Prostate gland (tissue), 2 donors: ENCODE measurements at regions not wholly inside any gene's neighbourhood (a gene's known extent, or its start where the extent isn't known, plus 50 kb on each side); places are given as distances from the start of the nearest gene placed in this dataset.

Experiments used
- DNase-seq: peaks from one replicate; pipeline ENCODE4 v3.0.0-alpha.2; 2019; ENCODE audit warnings: low spot score
- H3K27ac ChIP-seq, 2 donors: fragments of 200-600 bp; sonication (generic); 2 replicates each; pipeline ENCODE4 v1.5.1; 2017 to 2019
- H3K27me3 ChIP-seq: fragments of 200-600 bp; sonication (generic); replicated peaks from 2 replicates; pipeline ENCODE4 v1.5.1; 2019; ENCODE audit not compliant: insufficient read depth
- H3K36me3 ChIP-seq, 2 donors: fragments of 200-600 bp; sonication (generic); 1 replicate in 1 of 2; 2 replicates in 1 of 2; pipeline versions ENCODE4 v1.5.1 to v1.8.1; 2017 to 2019
- H3K4me1 ChIP-seq: fragments of 200-600 bp; sonication (generic); replicated peaks from 2 replicates; pipeline ENCODE4 v1.5.1; 2019
- H3K4me3 ChIP-seq, 2 donors: fragments of 200-600 bp; sonication (generic); 2 replicates each; pipeline ENCODE4 v1.5.1; 2017 to 2019
- H3K9me3 ChIP-seq: fragments of 200-600 bp; sonication (generic); 2 replicates; pipeline ENCODE4 v1.5.1; 2017
- CTCF ChIP-seq, 4 experiments: fragments of 200-600 bp in 2 of 4; fragments of 450-650 bp in 2 of 4; sonication (generic) in 2 of 4; IDR thresholded peaks; 1 replicate in 3 of 4; 2 replicates in 1 of 4; pipeline ENCODE4 v1.5.1; 2016 to 2019; ENCODE audit warnings: antibody characterized with exemption in 4 of 4, mild to moderate bottlenecking in 2 of 4, moderate library complexity in 2 of 4
- POLR2A ChIP-seq: fragments of 450-650 bp; IDR thresholded peaks from one replicate; pipeline ENCODE4 v1.6.1; 2016; ENCODE audit warnings: antibody characterized with exemption, mild to moderate bottlenecking
- POLR2AphosphoS5 ChIP-seq: sonication (generic); formaldehyde crosslinking; IDR thresholded peaks from one replicate; pipeline ENCODE4 v1.6.1; 2017; ENCODE audit warnings: antibody characterized with exemption
- WGBS: methylation state at CpG from one replicate; pipeline ENCODE4 v1.1.5; 2018; 5-methylcytosine and 5-hydroxymethylcytosine counted together
- intact Hi-C: fragments of 100-400 bp; cut with DNase I; formaldehyde crosslinking; loops from one replicate; pipeline ENCODE4 v1.14.2; 2022

- H3K9me3 ChIP-seq = no peaks in the 10 kb centered on the region
- no peaks in the 10 kb centered on the region for H3K4me1 ChIP-seq
- H3K27me3 ChIP-seq = no peaks in the 10 kb centered on the region
- intact Hi-C loops = no loop called here
- DNase-seq = no peak
- no peaks in the 10 kb centered on the region for H3K36me3 ChIP-seq
- 27% methylated on average over 4 of the region's 4 CpGs for whole genome bisulfite sequencing
- no peak overlapping the region for H3K27ac ChIP-seq
- H3K4me3 ChIP-seq = no peak overlapping the region
- TF ChIP-seq CTCF (IDR thresholded peaks at IDR 0.05) = no peak
- TF ChIP-seq POLR2AphosphoS5 = peak; percentile 51
- TF ChIP-seq POLR2A = no peak
Measured at GRCh38 chr5:60453186-60453976, 246.6 kb downstream of the DEPDC1B start.

GRCh38 chr5:60448600-60448999, 251.4 kb downstream of the DEPDC1B start:
- no peaks in the 10 kb centered on the region for H3K4me1 ChIP-seq
- no peaks in the 10 kb centered on the region for H3K9me3 ChIP-seq
- WGBS = 86% methylated on average over 2 of the region's 2 CpGs
- H3K4me3 ChIP-seq = no peak overlapping the region
- TF ChIP-seq POLR2A (no peak), CTCF (IDR thresholded peaks at IDR 0.05) (no peak), POLR2AphosphoS5 (no peak)
- DNase-seq = no peak
- H3K27ac ChIP-seq = no peak overlapping the region
- H3K27me3 ChIP-seq = no peaks in the 10 kb centered on the region
- no peaks in the 10 kb centered on the region for H3K36me3 ChIP-seq
- intact Hi-C loops = no loop called here

- H3K27me3 ChIP-seq = no peaks in the 10 kb centered on the region
- no peaks in the 10 kb centered on the region for H3K36me3 ChIP-seq
- 66% methylated on average over 5 of the region's 5 CpGs for WGBS
- no peak overlapping the region for H3K27ac ChIP-seq
- TF ChIP-seq POLR2A = no peak
- no peak for TF ChIP-seq CTCF (IDR thresholded peaks at IDR 0.05)
- TF ChIP-seq POLR2AphosphoS5 = peak; percentile 81
- no peaks in the 10 kb centered on the region for H3K4me1 ChIP-seq
- H3K9me3 ChIP-seq = no peaks in the 10 kb centered on the region
- no peak overlapping the region for H3K4me3 ChIP-seq
- DNase-seq = peak; percentile 32
- intact Hi-C loops = no loop called here
Measured at GRCh38 chr5:60447488-60447920, 252.5 kb downstream of the DEPDC1B start.

GRCh38 chr5:60446917-60447316, 253.0 kb downstream of the DEPDC1B start:
- no peak overlapping the region for H3K4me3 ChIP-seq
- intact Hi-C loops = no loop called here
- WGBS = 76% methylated on average over 3 of the region's 3 CpGs
- TF ChIP-seq POLR2A (no peak), POLR2AphosphoS5 (no peak), CTCF (IDR thresholded peaks at IDR 0.05) (no peak)
- H3K27me3 ChIP-seq = no peaks in the 10 kb centered on the region
- DNase-seq = no peak
- H3K36me3 ChIP-seq = no peaks in the 10 kb centered on the region
- no peak overlapping the region for H3K27ac ChIP-seq
- H3K4me1 ChIP-seq = no peaks in the 10 kb centered on the region
- no peaks in the 10 kb centered on the region for H3K9me3 ChIP-seq

GRCh38 chr5:60445921-60446320, 254.0 kb downstream of the DEPDC1B start:
- H3K9me3 ChIP-seq = no peaks in the 10 kb centered on the region
- TF ChIP-seq POLR2A (no peak), POLR2AphosphoS5 (no peak), CTCF (IDR thresholded peaks at IDR 0.05) (no peak)
- no peak for DNase-seq
- no peaks in the 10 kb centered on the region for H3K36me3 ChIP-seq
- no peak overlapping the region for H3K4me3 ChIP-seq
- 11% methylated on average over 1 of the region's 1 CpG for WGBS
- no peaks in the 10 kb centered on the region for H3K27me3 ChIP-seq
- no peak overlapping the region for H3K27ac ChIP-seq
- no peaks in the 10 kb centered on the region for H3K4me1 ChIP-seq
- intact Hi-C loops = no loop called here
